Fibroblast of pulmonary artery (primary cell): ENCODE measurements at regions not wholly inside any gene's neighbourhood (a gene's known extent, or its start where the extent isn't known, plus 50 kb on each side); places are given as distances from the start of the nearest gene placed in this dataset.

Experiments used
- DNase-seq: peaks from one replicate; pipeline ENCODE4 v3.0.0-alpha.2; 2010; ENCODE audit warnings: low read depth
- H3K4me3 ChIP-seq: replicated peaks from 2 replicates; pipeline ENCODE4 v1.5.1; 2011; ENCODE audit warnings: low read depth, mild to moderate bottlenecking, control low read depth, low read length, moderate library complexity
- CTCF ChIP-seq: IDR thresholded peaks from 2 replicates; pipeline ENCODE4 v1.5.1; 2011; ENCODE audit warnings: mild to moderate bottlenecking, control low read depth, low read length, inconsistent platforms; ENCODE audit errors: missing control alignments

- peak; percentile 39 for DNase-seq
- TF ChIP-seq CTCF = no peak
These were observed 65.6 kb upstream of the CLMP start for GRCh38 chr11:123260511-123261211.

GRCh38 chr11:123258877-123259276 lies 63.8 kb upstream of the CLMP start:
- DNase-seq = no peak
- no peak for TF ChIP-seq CTCF
- H3K4me3 ChIP-seq = no peak overlapping the region

More at GRCh38 chr11:123260511-123261211, 65.6 kb upstream of the CLMP start:
- H3K4me3 ChIP-seq = no peak overlapping the region

- no peak for TF ChIP-seq CTCF
- no peak overlapping the region for H3K4me3 ChIP-seq
- DNase-seq = no peak
These were observed 62.3 kb upstream of the CLMP start for GRCh38 chr11:123257370-123257769.

- DNase-seq = peak; percentile 35
These were observed 60.9 kb upstream of the CLMP start for GRCh38 chr11:123255909-123256308.

GRCh38 chr11:123254357-123254756 lies 59.3 kb upstream of the CLMP start:
- TF ChIP-seq CTCF = no peak
- H3K4me3 ChIP-seq = no peak overlapping the region
- no peak for DNase-seq

More at GRCh38 chr11:123255909-123256308, 60.9 kb upstream of the CLMP start:
- no peak overlapping the region for H3K4me3 ChIP-seq
- no peak for TF ChIP-seq CTCF

GRCh38 chr11:123253911-123254310 lies 58.9 kb upstream of the CLMP start:
- DNase-seq = no peak
- TF ChIP-seq CTCF = no peak
- no peak overlapping the region for H3K4me3 ChIP-seq

GRCh38 chr11:123253223-123253622 lies 58.2 kb upstream of the CLMP start:
- no peak overlapping the region for H3K4me3 ChIP-seq
- TF ChIP-seq CTCF = no peak
- DNase-seq = no peak
